GM19397 (cell line): ENCODE measurements at regions not wholly inside any gene's neighbourhood (a gene's known extent, or its start where the extent isn't known, plus 50 kb on each side); places are given as distances from the start of the nearest gene placed in this dataset.

ENCODE experiments used
- ATAC-seq: cut with Tn5 transposase; IDR thresholded peaks from one replicate; pipeline ENCODE4 v1.9.1; 2021; ENCODE audit warnings: mild to moderate bottlenecking, moderate library complexity; ENCODE audit not compliant: unreplicated experiment

GRCh38 chr13:103315711-103316110 lies 249.5 kb upstream of the SLC10A2 start:
- no peak for ATAC-seq

- ATAC-seq, result no peak
Measured at GRCh38 chr13:103312467-103312866, 246.2 kb upstream of the SLC10A2 start.

GRCh38 chr13:103308667-103309066 lies 242.4 kb upstream of the SLC10A2 start:
- no peak for ATAC-seq

- no peak for ATAC-seq
Measured at GRCh38 chr13:103306163-103306562, 239.9 kb upstream of the SLC10A2 start.

GRCh38 chr13:103303078-103303651 lies 236.9 kb upstream of the SLC10A2 start:
- ATAC-seq, result no peak

- ATAC-seq, result no peak
Measured at GRCh38 chr13:103302676-103303075, 236.5 kb upstream of the SLC10A2 start.

- no peak for ATAC-seq
Measured at GRCh38 chr13:103299079-103299478, 232.9 kb upstream of the SLC10A2 start.

GRCh38 chr13:103297083-103297482 lies 230.9 kb upstream of the SLC10A2 start:
- no peak for ATAC-seq

GRCh38 chr13:103291798-103292572 lies 225.8 kb upstream of the SLC10A2 start:
- ATAC-seq, result peak; percentile 47

- ATAC-seq, result no peak
Measured at GRCh38 chr13:103291226-103291625, 225.0 kb upstream of the SLC10A2 start.

- no peak for ATAC-seq
Measured at GRCh38 chr13:103289681-103290080, 223.5 kb upstream of the SLC10A2 start.

GRCh38 chr13:103288114-103288513 lies 221.9 kb upstream of the SLC10A2 start:
- ATAC-seq, result no peak

- ATAC-seq, result no peak
Measured at GRCh38 chr13:103287659-103288058, 221.4 kb upstream of the SLC10A2 start.

GRCh38 chr13:103284466-103284865 lies 218.2 kb upstream of the SLC10A2 start:
- ATAC-seq, result no peak

- ATAC-seq, result no peak
Measured at GRCh38 chr13:103283451-103283820, 217.2 kb upstream of the SLC10A2 start.

GRCh38 chr13:103282571-103283450 lies 216.6 kb upstream of the SLC10A2 start:
- ATAC-seq, result peak; percentile 49

- no peak for ATAC-seq
Measured at GRCh38 chr13:103277959-103278694, 211.9 kb upstream of the SLC10A2 start.

- ATAC-seq, result peak; percentile 86
Measured at GRCh38 chr13:103276775-103277498, 210.7 kb upstream of the SLC10A2 start.

- no peak for ATAC-seq
Measured at GRCh38 chr13:103275722-103276121, 209.5 kb upstream of the SLC10A2 start.

- no peak for ATAC-seq
Measured at GRCh38 chr13:103275081-103275480, 208.9 kb upstream of the SLC10A2 start.
